HepG2 (cell line): ENCODE measurements at regions not wholly inside any gene's neighbourhood (a gene's known extent, or its start where the extent isn't known, plus 50 kb on each side); places are given as distances from the start of the nearest gene placed in this dataset.

Experiments used
- ATAC-seq: fragments of 200-7000 bp; cut with Tn5 transposase; 3 replicates; pipeline ENCODE4 v1.9.1; 2020; ENCODE audit warnings: mild to moderate bottlenecking, moderate library complexity
- BruUV-seq: library from RNA; stranded (reverse); fragments of 400-500 nt; replicated peaks from 2 replicates; lab custom pipeline; 2021; lab: Mats Ljungman, UMichigan
- CTCF ChIA-PET: fragments of 300-600 bp; formaldehyde crosslinking; extraction: SDS; loops from one replicate; lab custom pipeline; 2021; ENCODE audit warnings: low total read pairs, inconsistent platforms, low intra/inter-chr PET ratio; lab: Yijun Ruan, JAX
- POLR2A ChIA-PET: fragments of 350-600 bp; sonication (Branson Sonifier 250); formaldehyde crosslinking; loops from one replicate; lab custom pipeline; 2020; ENCODE audit warnings: antibody characterized with exemption, inconsistent platforms; lab: Yijun Ruan, JAX
- DNase-seq: peaks from one replicate; pipeline ENCODE4 v3.0.0-alpha.2; 2015; ENCODE audit warnings: low spot score
- FAIRE-seq: peaks from 3 replicates; lab custom pipeline; 2011; peaks lifted over from hg19 to GRCh38; lab: Jason Lieb, UNC
- H2AFZ ChIP-seq: one replicate; pipeline ENCODE4 v1.6.1; 2011; ENCODE audit warnings: low read length, inconsistent platforms
- H3K27ac ChIP-seq: fragments of 300-600 bp; 3 replicates; pipeline ENCODE4 v1.8.0; 2011; ENCODE audit warnings: mixed run types, mild to moderate bottlenecking, mixed read lengths, low read length, inconsistent platforms; ENCODE audit not compliant: insufficient read depth; ENCODE audit errors: extremely low read length
- H3K27me3 ChIP-seq, 2 experiments: fragments of 200-600 bp in 1 of 2; 2 replicates in 1 of 2; 3 replicates in 1 of 2; pipeline versions ENCODE4 v1.6.0 to v1.8.0; 2011; ENCODE audit warnings: low read length in 2 of 2, mild to moderate bottlenecking in 2 of 2, moderate library complexity in 2 of 2, inconsistent platforms in 1 of 2; ENCODE audit not compliant: insufficient read depth in 2 of 2, control insufficient read depth in 1 of 2
- H3K36me3 ChIP-seq, 2 experiments: fragments of 200-600 bp in 1 of 2; replicated peaks in 1 of 2; 2 replicates in 1 of 2; 3 replicates in 1 of 2; pipeline versions ENCODE4 v1.5.1 to v1.8.0; 2011; ENCODE audit warnings: low read length in 2 of 2, inconsistent platforms in 1 of 2; ENCODE audit not compliant: insufficient read depth in 2 of 2, control insufficient read depth in 1 of 2
- H3K4me1 ChIP-seq: 2 replicates; pipeline ENCODE4 v1.5.1; 2012; ENCODE audit warnings: low read length, inconsistent platforms; ENCODE audit not compliant: insufficient read depth
- H3K4me2 ChIP-seq: 2 replicates; pipeline ENCODE4 v1.6.0; 2011; ENCODE audit warnings: low read depth, low read length, inconsistent platforms
- H3K4me3 ChIP-seq, 3 experiments: fragments of 200-600 bp in 1 of 3; sonication (generic), shearing (Covaris generic) in 1 of 3; replicated peaks in 1 of 3; 2 replicates each; pipeline ENCODE4 v1.5.1; 2011 to 2016; ENCODE audit warnings: low read length in 3 of 3, inconsistent platforms in 2 of 3, low read depth in 2 of 3, mild to moderate bottlenecking in 2 of 3, control low read depth in 1 of 3, mixed read lengths in 1 of 3; ENCODE audit not compliant: insufficient read depth in 1 of 3
- H3K79me2 ChIP-seq: one replicate; pipeline ENCODE4 v1.6.1; 2011; ENCODE audit warnings: low read length, inconsistent platforms; ENCODE audit not compliant: insufficient read depth
- H3K9ac ChIP-seq: 2 replicates; pipeline ENCODE4 v1.6.0; 2011; ENCODE audit warnings: mild to moderate bottlenecking, low read depth, low read length, inconsistent platforms; ENCODE audit not compliant: insufficient read depth
- H3K9me3 ChIP-seq: 2 replicates; pipeline ENCODE4 v1.5.1; 2012; ENCODE audit warnings: mild to moderate bottlenecking, low read length
- H4K20me1 ChIP-seq: 2 replicates; pipeline ENCODE4 v1.6.0; 2011; ENCODE audit warnings: inconsistent platforms, mild to moderate bottlenecking, low read length, moderate library complexity; ENCODE audit not compliant: insufficient read depth
- AKAP8 ChIP-seq: sonication (generic); formaldehyde crosslinking; IDR thresholded peaks from 2 replicates; pipeline ENCODE4 v1.5.1; 2020; ENCODE audit warnings: mild to moderate bottlenecking, missing genetic modification reagents
- CBX2 ChIP-seq, 2 experiments: fragments of 200-600 bp in 1 of 2; sonication (generic); formaldehyde crosslinking in 1 of 2; IDR thresholded peaks; 2 replicates each; pipeline versions ENCODE4 v1.7.0 to v1.8.1; 2018 to 2022; ENCODE audit warnings: low read depth in 2 of 2, low read length in 1 of 2, mild to moderate bottlenecking in 1 of 2, missing genetic modification reagents in 1 of 2
- CHD4 ChIP-seq: fragments of 200-600 bp; sonication (generic); IDR thresholded peaks from 2 replicates; pipeline ENCODE4 v1.7.0; 2017; ENCODE audit warnings: mild to moderate bottlenecking, low read length, borderline replicate concordance
- FIP1L1 ChIP-seq: fragments of 200-400 bp; formaldehyde crosslinking; IDR thresholded peaks from 2 replicates; pipeline ENCODE4 v1.6.1; 2018; ENCODE audit warnings: low read depth, mild to moderate bottlenecking, low read length, moderate library complexity, borderline replicate concordance; ENCODE audit not compliant: insufficient read depth
- GABPB1 ChIP-seq: IDR thresholded peaks from 2 replicates; pipeline ENCODE4 v1.6.1; 2016; ENCODE audit warnings: mild to moderate bottlenecking, missing genetic modification reagents, moderate library complexity, missing compliant biosample characterization
- KLF12 ChIP-seq: sonication (generic); formaldehyde crosslinking; IDR thresholded peaks from 2 replicates; pipeline ENCODE4 v1.4.0; 2020; ENCODE audit warnings: missing genetic modification reagents, borderline replicate concordance
- ZNF761 ChIP-seq: sonication (generic); formaldehyde crosslinking; conservative IDR thresholded peaks from 2 replicates; pipeline ENCODE4 v1.4.0; 2020; ENCODE audit warnings: mild to moderate bottlenecking, missing genetic modification reagents
- in situ Hi-C: cut with HindIII; loops from 2 replicates; pipeline ENCODE4 v1.10.0; 2017; ENCODE audit warnings: low pct_unique_long_range_greater_than_20kb; ENCODE audit not compliant: extremely low pct_ligation_motif_present
- intact Hi-C: fragments of 100-400 bp; cut with micrococcal nuclease; formaldehyde crosslinking; loops from one replicate; pipeline ENCODE4 v1.10.0; 2022; ENCODE audit not compliant: unreplicated experiment
- TF ChIP-seq, protein P1 (sequence below): sonication (generic); formaldehyde crosslinking; IDR thresholded peaks from 2 replicates; pipeline ENCODE4 v1.8.0; 2022; ENCODE audit warnings: missing genetic modification reagents, low read depth, mild to moderate bottlenecking, borderline replicate concordance
- TF ChIP-seq, protein P2 (sequence below): sonication (generic); formaldehyde crosslinking; IDR thresholded peaks from 2 replicates; pipeline ENCODE4 v1.5.0; 2020; ENCODE audit warnings: mild to moderate bottlenecking, missing genetic modification reagents, borderline replicate concordance
- TF ChIP-seq, protein P3 (sequence below): sonication (generic); formaldehyde crosslinking; IDR thresholded peaks from 2 replicates; pipeline ENCODE4 v1.8.0; 2022; ENCODE audit warnings: mild to moderate bottlenecking, missing genetic modification reagents; ENCODE audit not compliant: insufficient replicate concordance

DNA sequence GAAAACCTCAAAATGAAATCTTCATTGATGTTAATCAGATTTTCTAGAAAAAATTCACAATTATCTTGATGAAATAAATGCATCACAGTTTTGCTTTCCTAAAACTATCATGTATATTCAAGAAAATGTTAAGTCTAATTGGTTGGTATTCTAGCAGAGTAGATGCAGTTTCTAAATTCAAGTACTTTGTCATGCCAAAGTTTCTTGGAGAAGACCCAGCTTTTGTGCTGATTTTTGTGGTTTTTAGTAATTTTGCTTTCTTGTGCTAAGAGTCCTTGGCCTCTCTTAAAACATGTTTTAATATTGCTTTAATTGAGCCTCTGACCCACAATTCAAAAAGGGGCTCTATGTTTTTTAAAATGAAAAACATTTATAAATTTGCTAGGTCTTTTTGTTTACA, 924.8 kb upstream of the PTPRD start:
- TF ChIP-seq CHD4 (no peak), ZNF761 (CRISPR knock-in tag) (no peak), AKAP8 (CRISPR knock-in tag) (no peak), FIP1L1 (no peak)
- TF ChIP-seq, protein P1, sequence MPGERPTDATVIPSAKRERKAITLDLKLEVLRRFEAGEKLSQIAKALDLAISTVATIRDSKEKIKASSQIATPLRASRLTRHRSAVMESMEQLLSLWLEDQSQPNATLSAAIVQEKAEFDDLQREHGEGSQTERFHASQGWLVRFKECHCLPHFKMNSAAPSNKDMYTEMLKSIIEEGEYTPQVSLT (CRISPR knock-in tag), result no peak
- TF ChIP-seq, protein P2, sequence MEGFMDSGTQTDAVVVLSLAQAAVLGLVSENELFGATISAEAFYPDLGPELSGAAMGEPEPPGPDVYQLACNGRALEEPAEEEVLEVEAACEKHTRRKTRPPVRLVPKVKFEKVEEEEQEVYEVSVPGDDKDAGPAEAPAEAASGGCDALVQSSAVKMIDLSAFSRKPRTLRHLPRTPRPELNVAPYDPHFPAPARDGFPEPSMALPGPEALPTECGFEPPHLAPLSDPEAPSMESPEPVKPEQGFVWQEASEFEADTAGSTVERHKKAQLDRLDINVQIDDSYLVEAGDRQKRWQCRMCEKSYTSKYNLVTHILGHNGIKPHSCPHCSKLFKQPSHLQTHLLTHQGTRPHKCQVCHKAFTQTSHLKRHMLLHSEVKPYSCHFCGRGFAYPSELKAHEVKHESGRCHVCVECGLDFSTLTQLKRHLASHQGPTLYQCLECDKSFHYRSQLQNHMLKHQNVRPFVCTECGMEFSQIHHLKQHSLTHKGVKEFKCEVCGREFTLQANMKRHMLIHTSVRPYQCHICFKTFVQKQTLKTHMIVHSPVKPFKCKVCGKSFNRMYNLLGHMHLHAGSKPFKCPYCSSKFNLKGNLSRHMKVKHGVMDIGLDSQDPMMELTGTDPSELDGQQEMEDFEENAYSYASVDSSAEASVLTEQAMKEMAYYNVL (CRISPR knock-in tag), result no peak
- TF ChIP-seq, all 625 proteins: peak for 0
- H3K9ac ChIP-seq, result no peak overlapping the region
- no TSS peak for BruUV-seq

DNA sequence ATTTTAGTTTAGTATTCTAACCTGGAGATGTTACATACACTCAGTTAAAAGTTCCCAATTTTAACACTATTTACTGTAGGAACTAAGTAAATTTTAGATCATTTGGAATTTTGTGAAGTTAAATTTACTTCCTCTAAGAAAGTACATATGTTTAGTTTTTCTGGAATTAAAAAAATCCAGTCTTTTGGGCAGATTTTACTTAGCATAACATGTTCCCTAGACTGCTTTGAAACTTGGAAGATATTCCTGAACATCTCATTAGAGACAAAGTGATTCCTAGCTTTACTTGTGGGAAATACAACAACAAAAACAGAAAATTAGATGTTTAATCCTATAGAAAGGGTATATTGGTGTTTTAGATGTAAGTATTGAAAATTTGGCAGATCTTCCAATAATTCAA, 930.0 kb upstream of the PTPRD start:
- TF ChIP-seq GABPB1 (CRISPR knock-in tag) (no peak), KLF12 (CRISPR knock-in tag) (no peak), CBX2 (IDR thresholded peaks at IDR 0.05; ENCODE audit: low read depth, low read length) (no peak), CBX2 (CRISPR knock-in tag; IDR thresholded peaks at IDR 0.05; ENCODE audit: low read depth) (no peak)
- TF ChIP-seq, protein P3, sequence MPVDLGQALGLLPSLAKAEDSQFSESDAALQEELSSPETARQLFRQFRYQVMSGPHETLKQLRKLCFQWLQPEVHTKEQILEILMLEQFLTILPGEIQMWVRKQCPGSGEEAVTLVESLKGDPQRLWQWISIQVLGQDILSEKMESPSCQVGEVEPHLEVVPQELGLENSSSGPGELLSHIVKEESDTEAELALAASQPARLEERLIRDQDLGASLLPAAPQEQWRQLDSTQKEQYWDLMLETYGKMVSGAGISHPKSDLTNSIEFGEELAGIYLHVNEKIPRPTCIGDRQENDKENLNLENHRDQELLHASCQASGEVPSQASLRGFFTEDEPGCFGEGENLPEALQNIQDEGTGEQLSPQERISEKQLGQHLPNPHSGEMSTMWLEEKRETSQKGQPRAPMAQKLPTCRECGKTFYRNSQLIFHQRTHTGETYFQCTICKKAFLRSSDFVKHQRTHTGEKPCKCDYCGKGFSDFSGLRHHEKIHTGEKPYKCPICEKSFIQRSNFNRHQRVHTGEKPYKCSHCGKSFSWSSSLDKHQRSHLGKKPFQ (CRISPR knock-in tag), result no peak
- Histone ChIP-seq H3K9ac (no peak overlapping the region), H3K9me3 (peaks cover 56% of the 10 kb centered on the region), H4K20me1 (no peaks in the 10 kb centered on the region), H2AFZ (no peak overlapping the region), H3K27ac (no peak overlapping the region), H3K4me3 (no peak overlapping the region), H3K4me2 (no peak overlapping the region), H3K4me1 (no peaks in the 10 kb centered on the region), H3K36me3 (no peaks in the 10 kb centered on the region), H3K27me3 (no peaks in the 10 kb centered on the region), H3K79me2 (no peaks in the 10 kb centered on the region)
- FAIRE-seq (no peak), ATAC-seq (no peak), DNase-seq (no peak)
- in situ Hi-C loops, result no loop called here
- intact Hi-C loops, result no loop called here
- no TSS peak for BruUV-seq
- POLR2A ChIA-PET, result no interaction called here
- CTCF ChIA-PET, result no interaction called here

More for the DNA sequence above, 924.8 kb upstream of the PTPRD start:
- intact Hi-C loops, result no loop called here
- Histone ChIP-seq H3K36me3 (no peaks in the 10 kb centered on the region), H3K4me3 (no peak overlapping the region), H2AFZ (no peak overlapping the region), H3K4me1 (no peaks in the 10 kb centered on the region), H3K27ac (no peak overlapping the region), H3K9me3 (peaks cover 50% of the 10 kb centered on the region), H3K27me3 (no peaks in the 10 kb centered on the region), H3K79me2 (no peaks in the 10 kb centered on the region), H4K20me1 (no peaks in the 10 kb centered on the region), H3K4me2 (no peak overlapping the region)
- DNase-seq (no peak), ATAC-seq (no peak), FAIRE-seq (no peak)
- CTCF ChIA-PET, result no interaction called here
- POLR2A ChIA-PET, result no interaction called here
- in situ Hi-C loops, result no loop called here
